T-helper 2 cell treated with Interferon-gamma antibody and Interleukin-4, amounts not matched to agents 100 ng/mL and 5 ng/mL, for 36 hours (primary cell): ENCODE measurements at regions not wholly inside any gene's neighbourhood (a gene's known extent, or its start where the extent isn't known, plus 50 kb on each side); places are given as distances from the start of the nearest gene placed in this dataset.

Experiments
- intact Hi-C: fragments of 100-400 bp; cut with micrococcal nuclease; formaldehyde crosslinking; loops from one replicate; pipeline ENCODE4 v1.15.1; 2023

- intact Hi-C loops = no loop called here
Measured at GRCh38 chr11:116271479-116271878, 501.3 kb downstream of the BUD13 start.

- intact Hi-C loops = no loop called here
Measured at GRCh38 chr11:116267146-116267545, 505.6 kb downstream of the BUD13 start.

- intact Hi-C loops = no loop called here
Measured at GRCh38 chr11:116263770-116264169, 509.0 kb downstream of the BUD13 start.

DNA sequence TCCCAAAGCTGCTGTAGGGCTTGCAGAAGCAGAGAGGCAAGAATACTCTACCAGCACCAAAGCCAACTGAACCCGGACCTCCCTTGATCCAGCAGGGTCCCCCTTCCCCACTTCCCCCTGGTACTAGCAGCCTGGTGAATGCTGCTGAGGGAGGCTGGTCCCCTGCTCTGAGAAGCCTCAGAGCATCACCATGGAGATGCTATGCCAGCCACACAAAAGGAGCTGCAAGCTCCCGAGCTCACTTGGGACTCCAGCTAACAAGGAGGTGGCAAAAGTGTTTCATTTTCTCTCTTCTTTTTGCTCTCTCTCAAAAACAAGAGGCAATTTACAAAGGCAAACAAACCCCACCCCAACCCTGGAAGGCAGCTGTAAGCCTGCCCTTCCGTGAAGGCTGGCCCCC, 509.8 kb downstream of the BUD13 start:
- intact Hi-C loops = no loop called here

GRCh38 chr11:116262370-116262769, 510.4 kb downstream of the BUD13 start:
- intact Hi-C loops = no loop called here

DNA sequence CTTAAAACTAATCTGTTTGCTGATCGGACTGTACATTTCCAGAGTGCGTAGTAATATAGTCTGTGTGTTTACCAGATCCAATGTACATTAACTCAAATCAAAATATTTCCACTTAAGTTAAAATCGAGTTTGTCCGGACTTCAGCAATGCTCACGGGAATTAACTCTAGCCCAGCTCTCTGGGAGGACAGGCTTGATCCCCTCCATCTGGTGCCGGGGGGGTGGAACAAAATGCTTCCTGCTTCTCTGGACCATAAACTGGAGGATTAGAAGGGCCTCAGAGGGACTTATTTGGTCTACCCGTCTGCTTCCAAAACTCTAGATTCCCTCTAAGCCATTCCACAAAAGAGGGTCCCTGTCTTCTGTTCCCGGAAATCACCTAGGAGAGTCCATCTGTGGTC, 511.2 kb downstream of the BUD13 start:
- intact Hi-C loops = no loop called here

GRCh38 chr11:116258821-116259220, 514.0 kb downstream of the BUD13 start:
- intact Hi-C loops = no loop called here

DNA sequence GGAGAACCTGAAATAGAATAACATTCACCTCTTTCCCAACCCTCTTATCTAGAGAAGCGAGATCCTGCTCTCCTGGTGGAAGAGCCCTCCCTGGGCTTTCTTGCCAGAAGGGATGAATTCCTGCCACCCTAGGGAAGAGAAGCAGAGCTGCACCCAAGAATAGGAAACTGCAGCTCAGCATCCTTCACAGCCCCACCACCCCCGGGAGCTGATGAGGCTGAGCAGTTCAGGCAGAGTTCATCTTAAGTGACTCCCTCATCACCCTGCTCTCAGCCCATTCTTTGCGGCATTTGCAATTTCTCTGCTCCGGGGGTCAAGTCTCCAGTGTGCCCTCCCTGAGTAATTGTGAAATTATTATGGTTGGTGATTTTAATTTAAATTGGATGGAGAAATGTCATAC, 514.9 kb downstream of the BUD13 start:
- intact Hi-C loops = no loop called here

DNA sequence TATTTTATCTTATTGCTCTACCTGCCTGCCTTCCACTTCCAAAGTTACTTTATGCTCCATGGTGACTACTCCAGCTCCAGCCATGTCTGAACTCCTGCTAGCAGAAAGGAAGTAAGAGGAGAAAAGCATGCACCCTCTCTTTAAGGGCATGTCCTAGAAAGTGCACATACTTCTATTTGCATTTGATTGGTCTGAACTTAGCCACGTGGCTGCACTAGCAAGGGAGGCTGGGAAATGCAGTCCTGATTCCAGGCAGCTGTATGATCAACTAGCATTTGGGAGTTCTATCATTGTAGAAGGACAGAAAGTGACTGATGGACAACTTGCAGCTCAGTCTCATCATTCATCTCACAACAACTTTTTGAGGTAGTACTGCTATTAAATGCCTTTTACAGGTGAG, 515.7 kb downstream of the BUD13 start:
- intact Hi-C loops = no loop called here

DNA sequence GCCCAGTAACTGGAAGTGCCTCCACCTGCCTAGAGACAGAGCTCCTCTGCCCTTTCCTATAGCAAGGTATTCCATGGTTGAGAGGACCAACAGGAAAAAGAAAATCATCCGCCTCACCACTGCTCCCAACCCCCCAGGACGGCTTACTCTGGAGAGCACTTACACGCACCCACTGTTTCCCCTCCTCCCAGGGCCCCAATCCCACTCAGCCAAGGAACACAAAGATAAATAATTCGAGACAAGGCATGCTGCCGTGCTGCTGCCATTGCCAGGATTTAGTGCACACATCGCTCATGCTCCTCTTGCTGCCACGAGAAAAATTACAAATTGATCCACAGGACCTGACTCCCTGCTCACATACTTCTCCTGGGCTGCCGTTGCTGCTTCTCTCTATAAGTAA, 516.6 kb downstream of the BUD13 start:
- intact Hi-C loops = no loop called here

GRCh38 chr11:116255321-116255953, 517.4 kb downstream of the BUD13 start:
- intact Hi-C loops = no loop called here

GRCh38 chr11:116250155-116250554, 522.6 kb downstream of the BUD13 start:
- intact Hi-C loops = no loop called here

- intact Hi-C loops = no loop called here
Measured at GRCh38 chr11:116249561-116249960, 523.2 kb downstream of the BUD13 start.

DNA sequence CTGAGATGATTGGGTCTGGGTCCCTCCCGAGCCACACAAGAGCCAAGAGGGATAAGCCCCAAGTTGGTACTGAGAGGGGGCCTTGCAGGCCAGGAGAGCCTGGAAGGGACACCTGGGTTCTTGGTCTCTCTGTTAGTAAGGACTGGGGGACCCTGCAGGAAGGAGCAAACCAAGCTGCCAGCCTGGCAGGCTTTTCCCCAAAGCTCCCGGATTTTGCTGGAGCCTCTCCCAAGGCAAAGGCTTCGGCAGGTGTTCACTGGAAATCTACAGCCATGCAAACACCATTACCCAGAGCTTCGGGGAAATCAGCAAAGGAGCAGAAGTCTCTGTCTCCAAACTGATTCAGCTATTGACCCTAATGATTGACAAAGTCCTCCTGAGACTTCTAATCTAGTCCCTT, 527.9 kb downstream of the BUD13 start:
- intact Hi-C loops = no loop called here

DNA sequence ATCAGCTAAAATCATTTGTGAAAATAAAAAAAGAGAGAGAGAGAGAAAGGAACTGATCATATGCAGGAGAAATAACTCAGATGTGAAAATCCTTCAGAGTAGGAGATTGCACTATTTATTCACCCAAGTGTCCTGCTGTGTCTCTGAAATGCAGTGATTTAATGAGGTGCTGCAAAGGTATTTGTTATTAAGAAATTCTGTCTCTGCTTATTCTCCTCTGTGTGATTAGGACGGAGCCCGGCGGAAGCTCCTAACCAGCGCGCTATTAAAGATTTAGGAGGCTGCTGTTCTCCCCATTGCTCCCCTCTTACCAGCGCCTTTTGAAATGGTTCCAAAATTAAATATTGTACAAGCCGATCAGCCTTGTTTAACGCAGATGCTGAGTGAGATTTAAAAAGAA, 528.3 kb downstream of the BUD13 start:
- intact Hi-C loops = no loop called here

GRCh38 chr11:116243991-116244390, 528.8 kb downstream of the BUD13 start:
- intact Hi-C loops = no loop called here

- intact Hi-C loops = no loop called here
Measured at GRCh38 chr11:116242006-116242405, 530.8 kb downstream of the BUD13 start.

GRCh38 chr11:116240710-116241109, 532.1 kb downstream of the BUD13 start:
- intact Hi-C loops = no loop called here

DNA sequence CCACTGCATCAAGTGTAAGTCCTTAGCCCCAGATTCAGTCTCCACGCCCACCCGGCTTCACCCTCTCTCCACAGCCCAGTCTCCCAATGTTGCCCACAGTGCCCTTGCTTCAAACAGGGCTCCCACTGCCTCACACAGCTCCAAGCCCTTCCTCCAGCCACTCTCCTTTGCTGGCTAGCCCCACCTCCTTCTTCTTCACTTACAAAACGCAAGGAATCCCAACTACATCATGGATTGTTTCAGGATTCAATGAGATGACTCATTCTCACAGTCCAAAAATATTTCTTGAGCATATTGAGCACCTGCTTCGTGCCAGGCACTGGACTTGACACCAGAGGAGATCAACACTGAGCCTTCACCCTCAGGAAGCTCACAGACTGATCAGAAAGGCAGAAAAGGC, 533.5 kb downstream of the BUD13 start:
- intact Hi-C loops = no loop called here

GRCh38 chr11:116234989-116235568, 537.7 kb downstream of the BUD13 start:
- intact Hi-C loops = no loop called here

DNA sequence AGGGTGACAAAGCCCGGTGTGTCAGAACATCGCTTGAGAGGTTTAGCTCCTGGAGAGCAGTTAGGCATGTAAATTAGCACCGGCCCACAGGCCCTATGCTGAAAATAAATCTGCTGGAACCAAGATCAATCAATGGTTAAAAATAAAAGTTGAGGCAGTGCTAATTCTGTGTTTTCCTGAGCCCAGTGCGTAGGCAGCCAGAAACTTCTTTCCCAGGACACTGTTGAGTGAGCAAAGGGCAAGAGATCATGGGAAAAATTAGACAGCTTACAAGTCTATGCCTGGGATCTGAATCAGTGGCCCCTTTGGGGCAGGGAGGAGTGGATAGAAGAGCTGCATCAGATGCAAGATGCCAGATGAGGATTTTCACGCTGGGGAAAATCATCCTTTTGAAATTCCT, 539.2 kb downstream of the BUD13 start:
- intact Hi-C loops = no loop called here

DNA sequence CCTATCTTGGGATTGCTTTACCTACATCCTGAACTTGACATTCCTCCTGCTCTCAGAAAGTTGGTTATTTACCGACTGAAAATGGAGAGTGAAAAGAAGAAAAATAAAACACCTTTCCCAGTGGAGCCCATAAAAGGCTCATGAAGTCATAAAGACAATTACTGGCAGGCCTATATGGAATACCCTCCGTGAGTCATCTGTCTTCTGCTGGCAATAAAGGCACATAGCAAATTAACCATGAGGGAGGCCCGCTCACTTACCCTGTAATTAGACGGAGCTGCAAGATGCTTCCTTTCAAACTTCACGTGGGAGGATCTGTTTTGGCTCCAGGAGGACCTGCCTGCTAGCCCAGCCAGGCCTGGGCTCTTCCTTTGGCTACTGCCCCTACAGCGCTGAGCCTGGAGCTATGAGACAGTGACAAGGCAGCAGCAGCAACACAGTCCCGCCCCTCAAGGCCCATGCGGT, 540.4 kb downstream of the BUD13 start:
- intact Hi-C loops = no loop called here

- intact Hi-C loops = no loop called here
Measured at GRCh38 chr11:116231543-116231942, 541.2 kb downstream of the BUD13 start.
